GM23248 (cell line): ENCODE measurements at regions not wholly inside any gene's neighbourhood (a gene's known extent, or its start where the extent isn't known, plus 50 kb on each side); places are given as distances from the start of the nearest gene placed in this dataset.

Experiments
- DNase-seq: peaks from one replicate; pipeline ENCODE4 v3.0.0-alpha.2; 2015
- H2AFZ ChIP-seq: fragments of 200-600 bp; sonication (generic); 2 replicates; pipeline ENCODE4 v1.6.1; 2016; ENCODE audit warnings: antibody characterized with exemption
- H3F3A ChIP-seq: fragments of 200-600 bp; sonication (generic); 2 replicates; pipeline ENCODE4 v1.6.1; 2016; ENCODE audit warnings: mild to moderate bottlenecking, antibody characterized with exemption, mixed run types; ENCODE audit not compliant: insufficient read depth
- H3K27ac ChIP-seq: fragments of 200-600 bp; sonication (generic); 2 replicates; pipeline ENCODE4 v1.5.1; 2016; ENCODE audit warnings: mild to moderate bottlenecking
- H3K27me3 ChIP-seq: fragments of 200-600 bp; sonication (generic); replicated peaks from 2 replicates; pipeline ENCODE4 v1.6.1; 2016; ENCODE audit warnings: mild to moderate bottlenecking; ENCODE audit not compliant: insufficient read depth
- H3K36me3 ChIP-seq: fragments of 200-600 bp; sonication (generic); 2 replicates; pipeline ENCODE4 v1.6.1; 2016; ENCODE audit warnings: low read depth, mild to moderate bottlenecking
- H3K4me1 ChIP-seq: fragments of 200-600 bp; sonication (generic); 2 replicates; pipeline ENCODE4 v1.6.1; 2016; ENCODE audit warnings: mild to moderate bottlenecking; ENCODE audit not compliant: insufficient read depth
- H3K4me2 ChIP-seq: fragments of 200-600 bp; sonication (generic); one replicate; pipeline ENCODE4 v1.6.1; 2016; ENCODE audit warnings: mild to moderate bottlenecking; ENCODE audit not compliant: unreplicated experiment
- H3K4me3 ChIP-seq: fragments of 200-600 bp; sonication (generic); 2 replicates; pipeline ENCODE4 v1.5.1; 2016; ENCODE audit warnings: mild to moderate bottlenecking
- H3K79me2 ChIP-seq: fragments of 200-600 bp; sonication (generic); 2 replicates; pipeline ENCODE4 v1.6.1; 2016; ENCODE audit warnings: mild to moderate bottlenecking; ENCODE audit not compliant: insufficient read depth
- H3K9ac ChIP-seq: fragments of 200-600 bp; sonication (generic); 2 replicates; pipeline ENCODE4 v1.6.1; 2016; ENCODE audit warnings: mild to moderate bottlenecking
- H3K9me2 ChIP-seq: fragments of 200-600 bp; sonication (generic); 2 replicates; pipeline ENCODE4 v1.6.1; 2016; ENCODE audit warnings: mixed run types, mild to moderate bottlenecking, moderate library complexity; ENCODE audit not compliant: insufficient read depth
- H3K9me3 ChIP-seq: fragments of 200-600 bp; sonication (generic); one replicate; pipeline ENCODE4 v1.6.1; 2017; ENCODE audit warnings: low read depth
- H4K20me1 ChIP-seq: fragments of 200-600 bp; sonication (generic); 2 replicates; pipeline ENCODE4 v1.6.0; 2016; ENCODE audit not compliant: insufficient read depth
- EZH2 ChIP-seq: fragments of 200-600 bp; sonication (generic); IDR thresholded peaks from 2 replicates; pipeline ENCODE4 v1.6.1; 2018; ENCODE audit warnings: antibody characterized with exemption, mild to moderate bottlenecking; ENCODE audit not compliant: insufficient read depth, poor library complexity, severe bottlenecking
- EZH2phosphoT487 ChIP-seq: fragments of 200-600 bp; sonication (generic); IDR thresholded peaks from 2 replicates; pipeline ENCODE4 v1.6.1; 2018; ENCODE audit warnings: antibody characterized with exemption, moderate library complexity, mild to moderate bottlenecking, low read depth; ENCODE audit not compliant: insufficient read depth
- WGBS, 2 experiments: methylation state at CpG; one replicate each; pipeline ENCODE4 v1.1.6; 2015 to 2017; ENCODE audit warnings: low lambda C conversion rate in 2 of 2, low coverage in 1 of 2; ENCODE audit errors: missing lambda C conversion rate in 2 of 2; 5-methylcytosine and 5-hydroxymethylcytosine counted together
- in situ Hi-C: fragments of 300-500 bp; cut with MboI; formaldehyde crosslinking; loops from 2 replicates; pipeline ENCODE4 v1.15.0; 2020

GRCh38 chr18:56413862-56414261 lies 224.5 kb downstream of the TXNL1 start:
- H3K79me2 ChIP-seq: no peaks in the 10 kb centered on the region
- in situ Hi-C loops: no loop called here
- TF ChIP-seq EZH2phosphoT487 (no peak), EZH2 (no peak)
- no peaks in the 10 kb centered on the region for H3K9me3 ChIP-seq
- H4K20me1 ChIP-seq: no peaks in the 10 kb centered on the region
- H3K36me3 ChIP-seq: no peaks in the 10 kb centered on the region
- WGBS, 2 experiments: 57 to 75% methylated on average over 3 of the region's 3 CpGs
- H3K4me3 ChIP-seq: no peak overlapping the region
- no peak overlapping the region for H3K9ac ChIP-seq
- no peaks in the 10 kb centered on the region for H3K9me2 ChIP-seq
- H3F3A ChIP-seq: no peaks in the 10 kb centered on the region
- H2AFZ ChIP-seq: no peak overlapping the region
- H3K4me1 ChIP-seq: no peaks in the 10 kb centered on the region
- no peak overlapping the region for H3K27ac ChIP-seq
- no peak overlapping the region for H3K4me2 ChIP-seq
- no peak for DNase-seq
- no peaks in the 10 kb centered on the region for H3K27me3 ChIP-seq

- in situ Hi-C loops: no loop called here
- Histone ChIP-seq H3K4me1 (no peaks in the 10 kb centered on the region), H3K4me2 (no peak overlapping the region), H3K36me3 (no peaks in the 10 kb centered on the region), H3K9ac (no peak overlapping the region), H2AFZ (no peak overlapping the region), H4K20me1 (no peaks in the 10 kb centered on the region), H3F3A (no peaks in the 10 kb centered on the region), H3K9me2 (no peaks in the 10 kb centered on the region), H3K27me3 (no peaks in the 10 kb centered on the region), H3K9me3 (no peaks in the 10 kb centered on the region), H3K4me3 (no peak overlapping the region), H3K79me2 (no peaks in the 10 kb centered on the region), H3K27ac (no peak overlapping the region)
- DNase-seq: no peak
- TF ChIP-seq EZH2 (no peak), EZH2phosphoT487 (no peak)
- 97 to 100% methylated on average over 1 of the region's 1 CpG for WGBS, 2 experiments
Observed at GRCh38 chr18:56412951-56413350, 225.4 kb downstream of the TXNL1 start.

GRCh38 chr18:56409736-56410135 lies 228.7 kb downstream of the TXNL1 start:
- no peaks in the 10 kb centered on the region for H3F3A ChIP-seq
- no peak overlapping the region for H2AFZ ChIP-seq
- H3K4me3 ChIP-seq: no peak overlapping the region
- H3K4me2 ChIP-seq: no peak overlapping the region
- H3K27me3 ChIP-seq: no peaks in the 10 kb centered on the region
- H3K9me2 ChIP-seq: no peaks in the 10 kb centered on the region
- no peaks in the 10 kb centered on the region for H3K4me1 ChIP-seq
- in situ Hi-C loops: no loop called here
- H3K79me2 ChIP-seq: no peaks in the 10 kb centered on the region
- DNase-seq: no peak
- H3K9me3 ChIP-seq: no peaks in the 10 kb centered on the region
- TF ChIP-seq EZH2 (no peak), EZH2phosphoT487 (no peak)
- no peaks in the 10 kb centered on the region for H4K20me1 ChIP-seq
- no peak overlapping the region for H3K9ac ChIP-seq
- no peak overlapping the region for H3K27ac ChIP-seq
- H3K36me3 ChIP-seq: no peaks in the 10 kb centered on the region

GRCh38 chr18:56407646-56408180 lies 230.7 kb downstream of the TXNL1 start:
- DNase-seq: no peak
- TF ChIP-seq EZH2 (no peak), EZH2phosphoT487 (no peak)
- Histone ChIP-seq H3K27me3 (no peaks in the 10 kb centered on the region), H3K36me3 (no peaks in the 10 kb centered on the region), H3F3A (peaks cover 17% of the 10 kb centered on the region), H3K27ac (no peak overlapping the region), H4K20me1 (no peaks in the 10 kb centered on the region), H3K9me2 (no peaks in the 10 kb centered on the region), H3K4me2 (no peak overlapping the region), H2AFZ (no peak overlapping the region), H3K4me3 (no peak overlapping the region), H3K9me3 (no peaks in the 10 kb centered on the region), H3K4me1 (peaks cover 13% of the 10 kb centered on the region), H3K9ac (no peak overlapping the region), H3K79me2 (no peaks in the 10 kb centered on the region)
- 92 to 93% methylated on average over 4 of the region's 4 CpGs for WGBS, 2 experiments
- in situ Hi-C loops: no loop called here

GRCh38 chr18:56402872-56403516 lies 235.4 kb downstream of the TXNL1 start:
- H3K27ac ChIP-seq: peak overlapping the region; percentile 82
- H2AFZ ChIP-seq: peak overlapping the region; percentile 81
- peak overlapping the region; percentile 87 for H3K4me2 ChIP-seq
- H3K9me3 ChIP-seq: no peaks in the 10 kb centered on the region
- peaks cover 20% of the 10 kb centered on the region for H3K4me1 ChIP-seq
- peak overlapping the region; percentile 67 for H3K4me3 ChIP-seq
- H3K9ac ChIP-seq: peak overlapping the region; percentile 63
- in situ Hi-C loops: no loop called here
- no peaks in the 10 kb centered on the region for H3K27me3 ChIP-seq
- no peaks in the 10 kb centered on the region for H4K20me1 ChIP-seq
- peaks cover 24% of the 10 kb centered on the region for H3F3A ChIP-seq
- WGBS, 2 experiments: 0% methylated on average over 1 of the region's 1 CpG
- no peaks in the 10 kb centered on the region for H3K9me2 ChIP-seq
- DNase-seq: peak; percentile 91
- no peak for TF ChIP-seq EZH2phosphoT487
- no peak for TF ChIP-seq EZH2
- no peaks in the 10 kb centered on the region for H3K36me3 ChIP-seq
- no peaks in the 10 kb centered on the region for H3K79me2 ChIP-seq
